ENCODE measurements at regions not wholly inside any gene's neighbourhood (a gene's known extent, or its start where the extent isn't known, plus 50 kb on each side); places are given as distances from the start of the nearest gene placed in this dataset.

DNA sequence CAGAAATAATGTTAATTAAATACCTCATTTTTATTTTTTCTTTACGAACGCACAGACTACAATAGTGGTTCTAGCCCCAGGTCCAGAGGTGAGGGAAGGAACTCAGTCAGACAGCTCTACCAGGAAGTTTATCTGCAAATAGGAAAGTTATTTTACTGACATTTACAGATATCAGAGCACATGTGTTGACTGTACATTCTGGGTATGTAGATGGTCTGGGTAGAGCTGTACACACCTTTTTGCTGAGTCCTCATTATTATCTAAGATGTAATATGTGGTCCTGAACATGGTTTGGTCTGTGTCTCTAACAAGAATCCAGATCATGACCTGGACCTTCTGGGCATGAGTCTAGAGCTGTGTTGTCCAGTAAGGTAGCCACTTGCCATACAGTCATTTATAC, 74.6 kb upstream of the KIF5B start:
- Histone ChIP-seq H3K4me1 (ENCODE audit: control insufficient read depth, extremely low read depth, insufficient read depth, low read length) (no peaks in the 10 kb centered on the region), H3K9ac (ENCODE audit: insufficient read depth, low read length) (no peak overlapping the region), H3K4me2 (ENCODE audit: extremely low read depth, insufficient read depth, low read length) (no peak overlapping the region), H3K36me3 (ENCODE audit: control insufficient read depth, insufficient read depth, low read length) (no peaks in the 10 kb centered on the region), H3K27me3 (ENCODE audit: control insufficient read depth, insufficient read depth, low read length) (no peaks in the 10 kb centered on the region), H3K4me3 (replicated peaks in 1 of 4; ENCODE audit: control extremely low read depth in 1 of 4, insufficient read depth in 1 of 4, low read depth in 3 of 4, low read length in 4 of 4) (no peak overlapping the region), H3K79me2 (ENCODE audit: control insufficient read depth, insufficient read depth, low read length) (no peaks in the 10 kb centered on the region), H3K27ac (ENCODE audit: insufficient read depth, low read length) (no peak overlapping the region), H3K9me3 (ENCODE audit: control insufficient read depth, insufficient read depth, low read depth, low read length) (no peaks in the 10 kb centered on the region), H4K20me1 (ENCODE audit: control insufficient read depth, extremely low read depth, insufficient read depth, low read length) (no peaks in the 10 kb centered on the region), H2AFZ (ENCODE audit: low read length) (no peak overlapping the region)
- TF ChIP-seq EZH2 (IDR thresholded peaks at IDR 0.05; ENCODE audit: low read length, missing control alignments) (no peak), CTCF (conservative IDR thresholded peaks at IDR 0.05 in 1 of 2, IDR thresholded peaks at IDR 0.05 in 1 of 2; ENCODE audit: low read depth in 1 of 2, low read length in 2 of 2) (no peak)
- DNase-seq (ENCODE audit: low read depth in 2 of 2) = no peak

GRCh38 chr10:32125023-32125422, 68.8 kb upstream of the KIF5B start:
- Histone ChIP-seq H3K9ac (ENCODE audit: insufficient read depth, low read length) (no peak overlapping the region), H3K4me1 (ENCODE audit: control insufficient read depth, extremely low read depth, insufficient read depth, low read length) (no peaks in the 10 kb centered on the region), H3K9me3 (ENCODE audit: control insufficient read depth, insufficient read depth, low read depth, low read length) (no peaks in the 10 kb centered on the region), H3K27ac (ENCODE audit: insufficient read depth, low read length) (no peak overlapping the region), H3K27me3 (ENCODE audit: control insufficient read depth, insufficient read depth, low read length) (no peaks in the 10 kb centered on the region), H4K20me1 (ENCODE audit: control insufficient read depth, extremely low read depth, insufficient read depth, low read length) (no peaks in the 10 kb centered on the region), H3K79me2 (ENCODE audit: control insufficient read depth, insufficient read depth, low read length) (no peaks in the 10 kb centered on the region), H2AFZ (ENCODE audit: low read length) (no peak overlapping the region), H3K4me3 (replicated peaks in 1 of 4; ENCODE audit: control extremely low read depth in 1 of 4, insufficient read depth in 1 of 4, low read depth in 3 of 4, low read length in 4 of 4) (no peak overlapping the region), H3K4me2 (ENCODE audit: extremely low read depth, insufficient read depth, low read length) (no peak overlapping the region), H3K36me3 (ENCODE audit: control insufficient read depth, insufficient read depth, low read length) (no peaks in the 10 kb centered on the region)
- no peak for DNase-seq (ENCODE audit: low read depth in 2 of 2)
- TF ChIP-seq CTCF (conservative IDR thresholded peaks at IDR 0.05 in 1 of 2, IDR thresholded peaks at IDR 0.05 in 1 of 2; ENCODE audit: low read depth in 1 of 2, low read length in 2 of 2) = no peak
- no peak for TF ChIP-seq EZH2 (IDR thresholded peaks at IDR 0.05; ENCODE audit: low read length, missing control alignments)

- H3K4me3 ChIP-seq (replicated peaks in 1 of 4; ENCODE audit: control extremely low read depth in 1 of 4, insufficient read depth in 1 of 4, low read depth in 3 of 4, low read length in 4 of 4) = no peak overlapping the region
- no peak overlapping the region for H3K9ac ChIP-seq (ENCODE audit: insufficient read depth, low read length)
- H3K36me3 ChIP-seq (ENCODE audit: control insufficient read depth, insufficient read depth, low read length) = no peaks in the 10 kb centered on the region
- H3K79me2 ChIP-seq (ENCODE audit: control insufficient read depth, insufficient read depth, low read length) = no peaks in the 10 kb centered on the region
- H3K27me3 ChIP-seq (ENCODE audit: control insufficient read depth, insufficient read depth, low read length) = no peaks in the 10 kb centered on the region
- TF ChIP-seq CTCF (conservative IDR thresholded peaks at IDR 0.05 in 1 of 2, IDR thresholded peaks at IDR 0.05 in 1 of 2; ENCODE audit: low read depth in 1 of 2, low read length in 2 of 2) (no peak), EZH2 (IDR thresholded peaks at IDR 0.05; ENCODE audit: low read length, missing control alignments) (no peak)
- no peak overlapping the region for H3K27ac ChIP-seq (ENCODE audit: insufficient read depth, low read length)
- H3K4me2 ChIP-seq (ENCODE audit: extremely low read depth, insufficient read depth, low read length) = no peak overlapping the region
- H3K9me3 ChIP-seq (ENCODE audit: control insufficient read depth, insufficient read depth, low read depth, low read length) = no peaks in the 10 kb centered on the region
- H3K4me1 ChIP-seq (ENCODE audit: control insufficient read depth, extremely low read depth, insufficient read depth, low read length) = no peaks in the 10 kb centered on the region
- H4K20me1 ChIP-seq (ENCODE audit: control insufficient read depth, extremely low read depth, insufficient read depth, low read length) = no peaks in the 10 kb centered on the region
- H2AFZ ChIP-seq (ENCODE audit: low read length) = no peak overlapping the region
- DNase-seq (ENCODE audit: low read depth in 2 of 2) = no peak
Observed at GRCh38 chr10:32123021-32123420, 66.8 kb upstream of the KIF5B start.
